Stimulated activated CD8-positive, alpha-beta memory T cell treated with anti-CD3 and anti-CD28 coated beads, Interleukin-7, amount 100 ng/mL, for 48 hours (primary cell): ENCODE measurements at regions not wholly inside any gene's neighbourhood (a gene's known extent, or its start where the extent isn't known, plus 50 kb on each side); places are given as distances from the start of the nearest gene placed in this dataset.

Experiments used
- DNase-seq, 2 donors: peaks; one replicate each; pipeline ENCODE4 v3.0.0-alpha.2; 2020; ENCODE audit warnings: low read depth in 1 of 2; ENCODE audit errors: extremely low read depth in 1 of 2

- DNase-seq = no peak
Observed at GRCh38 chr2:62370321-62371250, 135.4 kb downstream of the TMEM17 start.

- DNase-seq = no peak
Observed at GRCh38 chr2:62369541-62370202, 136.3 kb downstream of the TMEM17 start.

- no peak for DNase-seq
Observed at GRCh38 chr2:62364791-62365528, 141.0 kb downstream of the TMEM17 start.

GRCh38 chr2:62363166-62363565 lies 142.8 kb downstream of the TMEM17 start:
- DNase-seq = no peak

- DNase-seq = no peak
Observed at GRCh38 chr2:62362561-62362960, 143.4 kb downstream of the TMEM17 start.

- DNase-seq = no peak
Observed at GRCh38 chr2:62361964-62362363, 144.0 kb downstream of the TMEM17 start.

GRCh38 chr2:62354771-62355561 lies 151.0 kb downstream of the TMEM17 start:
- no peak for DNase-seq

- no peak for DNase-seq
Observed at GRCh38 chr2:62352031-62352430, 154.0 kb downstream of the TMEM17 start.

GRCh38 chr2:62349788-62350187 lies 153.9 kb downstream of the B3GNT2 start:
- DNase-seq = no peak

GRCh38 chr2:62348700-62349099 lies 152.8 kb downstream of the B3GNT2 start:
- no peak for DNase-seq

GRCh38 chr2:62347563-62348270 lies 151.8 kb downstream of the B3GNT2 start:
- no peak for DNase-seq

GRCh38 chr2:62344472-62344871 lies 148.6 kb downstream of the B3GNT2 start:
- no peak for DNase-seq

- DNase-seq = no peak
Observed at GRCh38 chr2:62343636-62344337, 147.9 kb downstream of the B3GNT2 start.

GRCh38 chr2:62343206-62343605 lies 147.3 kb downstream of the B3GNT2 start:
- DNase-seq = no peak

GRCh38 chr2:62340994-62341484 lies 145.1 kb downstream of the B3GNT2 start:
- DNase-seq = no peak

- DNase-seq = no peak
Observed at GRCh38 chr2:62339837-62340236, 143.9 kb downstream of the B3GNT2 start.

GRCh38 chr2:62339413-62339812 lies 143.5 kb downstream of the B3GNT2 start:
- no peak for DNase-seq

- no peak for DNase-seq
Observed at GRCh38 chr2:62338111-62338510, 142.2 kb downstream of the B3GNT2 start.

- DNase-seq = no peak
Observed at GRCh38 chr2:62337403-62337802, 141.5 kb downstream of the B3GNT2 start.
